ENCODE measurements at regions not wholly inside any gene's neighbourhood (a gene's known extent, or its start where the extent isn't known, plus 50 kb on each side); places are given as distances from the start of the nearest gene placed in this dataset.

GRCh38 chr7:45413419-45413818, 160.7 kb upstream of the ADCY1 start (continued):
- TF ChIP-seq PREB (CRISPR knock-in tag; IDR thresholded peaks at IDR 0.05) = no peak
- no peak for TF ChIP-seq SMAD1 (CRISPR knock-in tag; IDR thresholded peaks at IDR 0.05; ENCODE audit: borderline replicate concordance, low read depth)
- TF ChIP-seq MAX (IDR thresholded peaks at IDR 0.05) = no peak
- TF ChIP-seq ZNF503 (CRISPR knock-in tag; IDR thresholded peaks at IDR 0.05) = no peak
- no peak for TF ChIP-seq ZBTB49 (CRISPR knock-in tag; IDR thresholded peaks at IDR 0.05; ENCODE audit: borderline replicate concordance)

GRCh38 chr7:45414226-45414625, 159.9 kb upstream of the ADCY1 start:
- H4K20me1 ChIP-seq (ENCODE audit: insufficient read depth, low read length) = no peaks in the 10 kb centered on the region
- in situ Hi-C loops (cut with HindIII; ENCODE audit: extremely low pct_ligation_motif_present, low pct_unique_long_range_greater_than_20kb) = no loop called here
- H2AFZ ChIP-seq (ENCODE audit: low read length) = no peak overlapping the region
- no TSS peak for BruUV-seq (replicated peaks)
- POLR2A ChIA-PET = no interaction called here
- H3K9me3 ChIP-seq (ENCODE audit: low read length) = no peaks in the 10 kb centered on the region
- DNase-seq (ENCODE audit: low spot score) = no peak
- no peaks in the 10 kb centered on the region for H3K79me2 ChIP-seq (ENCODE audit: insufficient read depth, low read length)
- H3K27ac ChIP-seq (ENCODE audit: extremely low read length, insufficient read depth, low read length) = no peak overlapping the region
- no peaks in the 10 kb centered on the region for H3K27me3 ChIP-seq (ENCODE audit: control insufficient read depth in 1 of 2, insufficient read depth in 2 of 2, low read length in 2 of 2)
- no peak overlapping the region for H3K9ac ChIP-seq (ENCODE audit: insufficient read depth, low read depth, low read length)
- H3K4me3 ChIP-seq (replicated peaks in 1 of 3; ENCODE audit: insufficient read depth in 1 of 3, low read depth in 2 of 3, low read length in 3 of 3) = no peak overlapping the region
- CTCF ChIA-PET (ENCODE audit: low intra/inter-chr PET ratio, low total read pairs) = no interaction called here
- intact Hi-C loops (cut with micrococcal nuclease; ENCODE audit: unreplicated experiment) = no loop called here
- H3K4me2 ChIP-seq (ENCODE audit: low read depth, low read length) = no peak overlapping the region
- H3K4me1 ChIP-seq (ENCODE audit: insufficient read depth, low read length) = no peaks in the 10 kb centered on the region
- no peak for FAIRE-seq
- no peak for ATAC-seq
- 21% methylated on average over 2 of the region's 4 CpGs for WGBS (ENCODE audit: low lambda C conversion rate)
- no peaks in the 10 kb centered on the region for H3K36me3 ChIP-seq (replicated peaks in 1 of 2; ENCODE audit: control insufficient read depth in 1 of 2, insufficient read depth in 2 of 2, low read length in 2 of 2)
- TF ChIP-seq NONO (IDR thresholded peaks at IDR 0.05) = no peak
- TF ChIP-seq NONO (CRISPR knock-in tag; conservative IDR thresholded peaks at IDR 0.05) = no peak
- TF ChIP-seq GATA4 (IDR thresholded peaks at IDR 0.05; ENCODE audit: borderline replicate concordance, low read depth) = no peak
- TF ChIP-seq MATR3 (CRISPR knock-in tag; IDR thresholded peaks at IDR 0.05) = no peak
- no peak for TF ChIP-seq ESRRA (CRISPR knock-in tag; IDR thresholded peaks at IDR 0.05; ENCODE audit: low read depth)
- TF ChIP-seq ZNF788 (CRISPR knock-in tag; IDR thresholded peaks at IDR 0.05; ENCODE audit: borderline replicate concordance) = no peak
- no peak for TF ChIP-seq CSRNP1 (CRISPR knock-in tag; IDR thresholded peaks at IDR 0.05)
- TF ChIP-seq NCOA1 (CRISPR knock-in tag; IDR thresholded peaks at IDR 0.05) = no peak
- TF ChIP-seq SP2 (CRISPR knock-in tag; IDR thresholded peaks at IDR 0.05) = no peak
- TF ChIP-seq SRSF1 (optimal IDR thresholded peaks at IDR 0.05; ENCODE audit: low read depth, low read length) = no peak
- no peak for TF ChIP-seq MTA1 (CRISPR knock-in tag; IDR thresholded peaks at IDR 0.05; ENCODE audit: borderline replicate concordance)
